Activated T-cell treated with anti-CD3 and anti-CD28 coated beads, Interleukin-2, amount 50 U/mL, for 24 hours (primary cell): ENCODE measurements at regions not wholly inside any gene's neighbourhood (a gene's known extent, or its start where the extent isn't known, plus 50 kb on each side); places are given as distances from the start of the nearest gene placed in this dataset.

Source experiments
- DNase-seq: peaks from one replicate; pipeline ENCODE4 v3.0.0-alpha.2; 2020
- H3K27ac Mint-ChIP-seq: 2 replicates; pipeline ENCODE4 v1.8.0; 2020; ENCODE audit warnings: mild to moderate bottlenecking, mixed read lengths
- H3K27me3 Mint-ChIP-seq: 2 replicates; pipeline ENCODE4 v1.8.0; 2020; ENCODE audit warnings: mixed read lengths
- H3K36me3 Mint-ChIP-seq: 2 replicates; pipeline ENCODE4 v1.8.0; 2020; ENCODE audit warnings: low read depth, mixed read lengths
- H3K4me1 Mint-ChIP-seq: 2 replicates; pipeline ENCODE4 v1.8.0; 2020; ENCODE audit warnings: low read depth, mixed read lengths
- H3K4me3 Mint-ChIP-seq: 2 replicates; pipeline ENCODE4 v1.8.0; 2020; ENCODE audit warnings: mild to moderate bottlenecking, moderate library complexity, mixed read lengths
- H3K9me3 Mint-ChIP-seq: 2 replicates; pipeline ENCODE4 v1.8.0; 2020; ENCODE audit warnings: mixed read lengths

DNA sequence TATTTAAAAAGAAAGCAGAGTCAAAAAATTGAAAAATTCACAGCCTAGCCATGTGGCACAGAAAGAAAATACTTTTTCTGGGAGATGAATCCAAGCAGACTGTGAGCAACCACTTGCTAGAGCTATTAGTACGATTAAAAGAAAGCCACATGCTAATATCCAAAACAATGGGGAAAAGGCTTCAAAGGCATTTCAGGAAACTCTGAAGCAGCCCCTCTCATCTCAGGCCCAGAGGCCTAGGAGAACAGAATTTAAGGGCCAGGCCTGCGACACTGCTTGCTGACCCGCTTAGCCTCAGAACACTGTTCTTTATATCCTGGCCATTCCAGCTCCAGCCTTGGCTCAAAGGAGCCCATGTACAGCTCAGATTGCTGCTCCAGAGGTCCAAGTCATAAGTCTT is 1257.0 kb upstream of the CDH18 start:
- peaks cover 11% of the 10 kb centered on the region for H3K9me3 Mint-ChIP-seq
- H3K4me3 Mint-ChIP-seq = no peak overlapping the region
- no peaks in the 10 kb centered on the region for H3K36me3 Mint-ChIP-seq
- H3K27ac Mint-ChIP-seq = no peak overlapping the region
- H3K27me3 Mint-ChIP-seq = no peaks in the 10 kb centered on the region
- H3K4me1 Mint-ChIP-seq = no peaks in the 10 kb centered on the region
- no peak for DNase-seq

DNA sequence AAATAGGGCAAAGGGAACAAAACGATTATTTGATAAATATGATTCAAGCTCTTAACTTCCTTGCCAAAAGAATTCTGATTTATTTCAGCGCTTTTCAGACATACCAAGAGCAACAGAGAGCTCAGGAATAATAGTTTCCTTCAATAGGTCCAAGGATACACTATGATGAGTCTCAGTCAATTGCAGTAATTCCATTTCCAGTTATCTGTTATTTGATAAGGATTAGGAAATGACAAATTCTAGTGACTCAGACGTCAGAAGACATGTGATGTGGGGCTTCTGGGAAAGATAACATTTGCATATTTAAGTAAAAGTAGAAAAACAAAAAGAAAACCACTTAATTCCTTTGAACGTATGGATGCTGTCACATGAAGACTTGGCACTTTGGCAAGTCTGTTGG is 1250.8 kb upstream of the CDH18 start:
- H3K4me1 Mint-ChIP-seq = no peaks in the 10 kb centered on the region
- no peak for DNase-seq
- H3K4me3 Mint-ChIP-seq = no peak overlapping the region
- H3K36me3 Mint-ChIP-seq = no peaks in the 10 kb centered on the region
- no peaks in the 10 kb centered on the region for H3K27me3 Mint-ChIP-seq
- peaks cover 5% of the 10 kb centered on the region for H3K9me3 Mint-ChIP-seq
- no peak overlapping the region for H3K27ac Mint-ChIP-seq

DNA sequence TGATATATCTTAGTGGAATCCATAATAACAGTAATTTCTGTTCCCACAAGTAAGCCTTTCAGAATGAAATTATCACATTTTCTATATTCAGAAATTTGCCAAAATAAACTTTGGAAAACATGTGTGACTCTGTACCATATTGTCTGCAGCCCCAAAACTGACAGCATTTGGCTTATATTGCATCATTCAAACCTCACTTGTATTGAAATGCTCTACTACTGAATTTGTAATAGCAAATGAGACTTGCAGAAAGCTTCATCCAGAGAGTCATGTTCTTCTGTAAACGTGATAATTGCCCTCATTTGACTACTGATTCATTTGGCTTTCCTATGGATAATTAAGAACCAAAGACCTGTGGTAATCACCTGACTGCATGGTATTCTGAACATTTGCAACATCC is 1249.5 kb upstream of the CDH18 start:
- H3K9me3 Mint-ChIP-seq = peaks cover 8% of the 10 kb centered on the region
- no peaks in the 10 kb centered on the region for H3K36me3 Mint-ChIP-seq
- no peak overlapping the region for H3K27ac Mint-ChIP-seq
- H3K4me3 Mint-ChIP-seq = no peak overlapping the region
- no peaks in the 10 kb centered on the region for H3K4me1 Mint-ChIP-seq
- DNase-seq = no peak
- H3K27me3 Mint-ChIP-seq = no peaks in the 10 kb centered on the region

DNA sequence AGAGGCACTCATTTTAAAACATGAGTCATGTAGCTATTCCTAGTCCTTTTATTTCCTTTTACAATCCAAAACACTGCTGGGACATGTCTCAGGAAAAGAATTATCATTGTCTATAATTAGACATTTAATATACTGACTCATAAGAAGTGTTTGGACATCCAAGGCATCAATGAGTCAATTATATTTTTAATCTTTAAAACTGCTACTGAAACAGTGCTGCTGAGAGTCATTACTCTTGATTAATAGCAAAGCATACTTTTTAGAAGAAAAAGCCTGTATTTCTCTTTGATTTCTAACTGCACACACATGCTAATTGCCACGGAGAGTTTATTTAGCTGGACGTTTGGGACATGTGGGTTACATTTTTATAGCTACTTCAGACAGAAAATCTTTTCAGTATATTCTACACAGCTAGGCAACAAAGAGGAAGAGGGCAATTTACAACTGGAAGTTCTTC is 1249.0 kb upstream of the CDH18 start:
- no peak overlapping the region for H3K27ac Mint-ChIP-seq
- no peak overlapping the region for H3K4me3 Mint-ChIP-seq
- no peaks in the 10 kb centered on the region for H3K36me3 Mint-ChIP-seq
- no peak for DNase-seq
- H3K9me3 Mint-ChIP-seq = peaks cover 7% of the 10 kb centered on the region
- H3K4me1 Mint-ChIP-seq = no peaks in the 10 kb centered on the region
- no peaks in the 10 kb centered on the region for H3K27me3 Mint-ChIP-seq

DNA sequence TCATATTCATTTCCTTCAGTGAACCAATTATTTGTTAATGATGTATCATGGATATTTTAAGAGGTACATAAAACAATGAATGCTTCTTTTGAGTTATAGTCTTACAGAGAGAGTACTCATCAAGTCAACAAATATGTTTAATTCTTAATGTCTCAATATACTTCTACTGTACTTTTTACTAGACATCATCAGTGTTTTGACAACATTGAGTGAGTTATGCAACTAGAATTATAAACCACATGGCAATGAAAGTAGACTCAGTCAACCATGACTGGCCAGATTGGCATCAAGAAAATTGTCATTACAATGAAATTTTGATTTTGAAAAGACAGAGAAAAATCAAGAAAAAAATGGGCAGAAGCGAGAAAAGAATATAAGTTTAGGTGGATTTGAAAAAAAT is 1248.1 kb upstream of the CDH18 start:
- H3K27me3 Mint-ChIP-seq = no peaks in the 10 kb centered on the region
- H3K9me3 Mint-ChIP-seq = peaks cover 6% of the 10 kb centered on the region
- H3K4me3 Mint-ChIP-seq = no peak overlapping the region
- H3K4me1 Mint-ChIP-seq = no peaks in the 10 kb centered on the region
- no peaks in the 10 kb centered on the region for H3K36me3 Mint-ChIP-seq
- no peak overlapping the region for H3K27ac Mint-ChIP-seq
- DNase-seq = no peak

DNA sequence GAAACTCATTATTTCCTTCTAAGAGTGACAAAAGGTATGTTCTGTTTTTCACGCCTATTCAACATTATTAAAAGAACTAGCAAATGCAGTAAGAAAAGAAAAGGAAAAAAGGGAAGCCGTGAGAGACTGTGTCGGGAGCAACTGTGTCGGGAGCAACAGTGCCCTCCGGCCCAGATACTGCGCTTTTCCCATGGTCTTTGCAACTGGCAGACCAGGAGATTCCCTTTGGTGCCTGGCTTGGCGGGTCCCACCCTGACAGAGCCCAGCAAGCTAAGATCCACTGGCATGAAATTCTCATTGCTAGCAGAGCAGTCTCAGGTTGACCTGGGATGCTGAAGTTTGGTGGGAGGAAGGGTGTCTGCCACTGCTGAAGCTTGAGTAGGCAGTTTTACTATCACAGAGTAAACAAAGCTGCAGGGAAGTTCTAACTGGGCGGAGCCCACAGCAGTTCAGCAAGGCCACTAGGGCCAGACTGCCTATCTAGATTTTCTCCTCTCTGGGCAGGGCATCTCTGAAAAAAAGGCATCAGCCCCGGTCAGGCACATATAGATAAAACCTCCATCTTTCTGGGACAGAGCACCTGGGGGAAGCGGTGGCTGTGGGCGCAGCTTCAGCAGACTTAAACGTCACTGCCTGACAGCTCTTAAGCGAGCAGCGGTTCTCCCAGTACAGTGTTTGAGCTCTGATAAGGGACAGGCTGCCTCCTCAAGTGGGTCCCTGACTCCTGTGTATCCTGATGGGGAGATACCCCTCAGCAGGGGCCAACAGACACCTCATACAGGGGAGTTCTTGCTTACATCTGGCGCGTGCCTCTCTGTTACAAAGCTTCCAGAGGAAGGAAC is 1237.4 kb upstream of the CDH18 start:
- no peaks in the 10 kb centered on the region for H3K27me3 Mint-ChIP-seq
- no peak for DNase-seq
- H3K36me3 Mint-ChIP-seq = no peaks in the 10 kb centered on the region
- H3K9me3 Mint-ChIP-seq = peaks cover 29% of the 10 kb centered on the region
- no peak overlapping the region for H3K27ac Mint-ChIP-seq
- H3K4me1 Mint-ChIP-seq = no peaks in the 10 kb centered on the region
- no peak overlapping the region for H3K4me3 Mint-ChIP-seq

DNA sequence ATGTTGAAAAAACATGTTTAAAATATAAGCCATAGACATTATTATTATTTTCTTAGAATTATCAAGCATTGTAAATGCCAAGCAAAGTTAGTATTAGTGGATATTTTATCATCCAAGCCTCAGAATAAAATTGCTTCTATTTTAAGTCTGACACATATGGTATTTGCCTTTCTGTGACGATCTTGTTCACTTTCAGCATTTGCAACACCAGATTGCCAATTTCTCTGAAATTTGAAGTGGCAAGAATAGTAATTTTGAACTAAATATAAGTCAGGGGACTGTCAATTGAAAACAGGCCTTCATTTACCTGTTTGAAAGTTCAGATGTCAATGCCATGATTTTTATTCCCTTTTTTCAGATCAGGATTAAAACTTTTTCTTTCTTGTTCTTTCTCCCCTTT is 1233.6 kb upstream of the CDH18 start:
- no peaks in the 10 kb centered on the region for H3K36me3 Mint-ChIP-seq
- H3K9me3 Mint-ChIP-seq = peaks cover 16% of the 10 kb centered on the region
- no peaks in the 10 kb centered on the region for H3K27me3 Mint-ChIP-seq
- no peaks in the 10 kb centered on the region for H3K4me1 Mint-ChIP-seq
- no peak for DNase-seq
- no peak overlapping the region for H3K27ac Mint-ChIP-seq
- H3K4me3 Mint-ChIP-seq = no peak overlapping the region

DNA sequence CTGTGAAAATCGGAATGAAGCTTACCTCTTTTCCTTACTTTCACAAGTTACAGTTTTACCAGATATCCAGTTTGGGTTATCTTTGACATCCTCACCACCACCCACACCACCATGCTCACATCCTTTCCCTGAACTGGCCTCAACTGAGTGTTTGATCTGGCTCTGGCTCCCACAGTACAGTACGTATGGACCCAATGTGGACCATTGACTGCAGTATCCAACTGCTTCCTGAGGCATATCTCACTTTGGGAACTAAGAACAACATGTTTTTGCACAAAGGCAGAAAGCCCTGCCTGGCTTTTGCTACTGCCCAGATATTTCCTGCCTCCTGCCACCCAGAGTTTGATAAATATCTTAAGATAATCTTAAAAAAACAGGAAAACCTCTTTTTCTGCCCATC is 1232.0 kb upstream of the CDH18 start:
- no peak overlapping the region for H3K27ac Mint-ChIP-seq
- DNase-seq = no peak
- H3K4me3 Mint-ChIP-seq = no peak overlapping the region
- H3K4me1 Mint-ChIP-seq = no peaks in the 10 kb centered on the region
- peaks cover 11% of the 10 kb centered on the region for H3K9me3 Mint-ChIP-seq
- no peaks in the 10 kb centered on the region for H3K36me3 Mint-ChIP-seq
- H3K27me3 Mint-ChIP-seq = no peaks in the 10 kb centered on the region

DNA sequence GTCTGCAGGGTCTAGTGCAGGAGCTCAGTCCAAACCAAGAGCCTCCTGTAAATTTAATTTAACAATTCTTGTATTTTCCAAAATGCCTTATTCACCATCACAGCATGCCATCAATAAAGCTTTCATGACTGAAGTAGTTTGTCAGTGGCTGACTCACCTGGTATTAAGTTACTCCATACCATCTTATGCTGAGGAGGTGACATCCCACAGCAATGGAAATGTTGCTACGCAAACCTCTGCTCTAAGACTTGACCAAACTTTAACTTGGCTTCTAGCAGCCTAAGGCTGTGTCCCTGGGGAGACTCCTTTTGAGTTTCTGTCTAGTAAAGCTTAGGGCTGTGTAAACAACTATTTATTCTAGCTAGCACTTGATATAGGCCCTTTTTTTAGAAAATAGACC is 1231.3 kb upstream of the CDH18 start:
- Mint-ChIP-seq H3K27me3 (no peaks in the 10 kb centered on the region), H3K4me3 (no peak overlapping the region), H3K4me1 (no peaks in the 10 kb centered on the region), H3K9me3 (peaks cover 10% of the 10 kb centered on the region), H3K27ac (no peak overlapping the region), H3K36me3 (no peaks in the 10 kb centered on the region)
- DNase-seq = no peak

DNA sequence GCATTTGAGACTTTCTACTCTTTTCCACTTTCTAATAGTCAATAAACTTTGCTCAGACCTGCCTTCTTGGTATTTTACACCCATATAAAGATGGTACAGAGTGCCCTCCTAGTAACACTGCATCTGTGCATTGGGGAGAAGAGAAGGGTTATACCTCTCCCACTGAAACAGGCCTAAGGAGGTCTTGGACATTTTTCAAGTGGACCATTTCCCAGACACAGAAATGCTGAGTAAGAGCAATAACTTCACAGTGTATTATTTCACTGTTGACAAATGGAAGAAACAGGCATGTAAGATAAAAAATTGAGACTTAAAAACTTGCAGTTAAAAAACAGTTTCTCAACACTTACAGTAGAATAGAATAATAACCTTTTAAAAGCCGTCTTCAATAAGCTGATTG is 1224.0 kb upstream of the CDH18 start:
- no peak for DNase-seq
- H3K4me1 Mint-ChIP-seq = no peaks in the 10 kb centered on the region
- H3K9me3 Mint-ChIP-seq = peaks cover 8% of the 10 kb centered on the region
- no peaks in the 10 kb centered on the region for H3K36me3 Mint-ChIP-seq
- no peak overlapping the region for H3K27ac Mint-ChIP-seq
- H3K27me3 Mint-ChIP-seq = no peaks in the 10 kb centered on the region
- H3K4me3 Mint-ChIP-seq = no peak overlapping the region

DNA sequence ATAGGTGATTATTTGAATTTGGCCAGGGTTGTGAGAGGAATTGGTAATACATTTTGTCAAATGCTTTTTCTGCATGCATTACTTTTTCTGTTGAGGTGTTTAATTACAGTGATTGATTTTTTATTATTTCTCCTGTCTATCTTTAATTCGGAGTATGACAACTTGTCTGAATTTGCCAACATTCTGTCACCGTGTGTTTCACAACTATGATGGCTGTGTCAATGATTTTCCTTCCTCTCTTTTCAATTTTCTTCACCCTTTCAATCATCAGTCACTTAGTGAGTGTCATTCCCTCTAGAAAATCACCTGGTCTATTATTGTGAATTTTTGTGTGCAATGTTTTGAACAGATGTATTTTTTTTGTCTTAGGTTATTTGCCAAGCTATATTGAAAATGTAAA is 1221.4 kb upstream of the CDH18 start:
- H3K4me3 Mint-ChIP-seq = no peak overlapping the region
- H3K27ac Mint-ChIP-seq = no peak overlapping the region
- no peak for DNase-seq
- no peaks in the 10 kb centered on the region for H3K4me1 Mint-ChIP-seq
- H3K36me3 Mint-ChIP-seq = no peaks in the 10 kb centered on the region
- H3K9me3 Mint-ChIP-seq = peaks cover 8% of the 10 kb centered on the region
- H3K27me3 Mint-ChIP-seq = no peaks in the 10 kb centered on the region

DNA sequence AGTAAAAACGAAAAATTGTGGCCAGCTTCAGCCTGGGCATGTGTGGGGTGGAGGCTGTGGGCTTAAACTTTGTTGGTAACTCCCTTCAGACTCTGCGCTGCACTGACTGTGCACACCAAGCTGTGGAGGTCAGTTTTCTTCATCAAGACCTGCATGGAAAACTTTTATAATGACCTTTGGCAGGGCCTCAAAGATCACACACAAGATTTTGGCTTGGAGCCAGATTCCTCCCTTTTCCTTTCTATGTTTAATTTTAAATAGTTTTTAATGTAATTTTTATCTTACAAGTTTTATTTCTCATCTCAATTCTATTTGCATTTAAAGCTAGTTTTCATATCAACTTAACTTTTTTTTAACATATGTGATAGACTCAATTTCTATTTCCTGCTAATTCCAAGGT is 1211.1 kb upstream of the CDH18 start:
- no peak overlapping the region for H3K4me3 Mint-ChIP-seq
- H3K36me3 Mint-ChIP-seq = no peaks in the 10 kb centered on the region
- no peaks in the 10 kb centered on the region for H3K27me3 Mint-ChIP-seq
- H3K27ac Mint-ChIP-seq = no peak overlapping the region
- peaks cover 7% of the 10 kb centered on the region for H3K9me3 Mint-ChIP-seq
- no peaks in the 10 kb centered on the region for H3K4me1 Mint-ChIP-seq
- no peak for DNase-seq

DNA sequence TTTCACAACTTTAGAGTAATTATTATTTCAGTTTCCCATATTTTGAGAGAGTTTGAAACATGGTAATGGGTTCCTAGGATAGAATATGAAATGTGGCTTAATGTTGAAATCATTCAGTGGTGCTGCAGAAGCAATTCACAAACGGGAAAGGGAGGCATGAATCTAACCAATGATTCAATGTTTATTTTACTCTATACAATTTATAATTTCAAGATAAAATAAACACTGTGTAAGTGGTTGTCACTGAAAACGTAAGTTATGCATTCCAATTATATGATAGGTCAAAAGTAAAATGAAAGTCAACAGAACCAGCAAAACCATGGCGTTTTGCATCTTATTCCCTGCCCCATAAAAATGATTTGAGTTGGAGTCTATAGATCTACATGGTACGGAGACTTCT is 1207.1 kb upstream of the CDH18 start:
- Mint-ChIP-seq H3K36me3 (no peaks in the 10 kb centered on the region), H3K27ac (no peak overlapping the region), H3K4me3 (no peak overlapping the region), H3K9me3 (peaks cover 7% of the 10 kb centered on the region), H3K4me1 (no peaks in the 10 kb centered on the region), H3K27me3 (no peaks in the 10 kb centered on the region)
- DNase-seq = no peak

DNA sequence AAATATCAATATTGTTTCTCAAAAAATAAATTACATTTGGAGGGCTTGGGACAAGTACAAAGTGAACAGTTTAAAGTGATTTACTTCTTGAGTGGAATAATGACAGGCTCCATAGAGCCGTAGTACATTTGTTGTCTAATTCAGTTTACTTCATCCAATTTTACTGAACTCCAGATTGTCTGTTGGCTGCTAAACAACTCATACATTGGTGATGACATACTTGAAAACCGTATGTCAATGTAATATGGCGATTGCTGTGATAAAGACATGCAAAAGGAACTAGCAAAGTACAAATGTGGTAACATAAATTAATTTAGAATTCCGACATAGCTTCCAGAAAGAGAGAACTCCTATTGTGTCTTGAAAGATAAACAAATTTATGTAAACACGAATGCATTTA is 1197.5 kb upstream of the CDH18 start:
- DNase-seq = no peak
- Mint-ChIP-seq H3K36me3 (no peaks in the 10 kb centered on the region), H3K4me3 (no peak overlapping the region), H3K4me1 (no peaks in the 10 kb centered on the region), H3K27ac (no peak overlapping the region), H3K27me3 (no peaks in the 10 kb centered on the region), H3K9me3 (peaks cover 6% of the 10 kb centered on the region)

DNA sequence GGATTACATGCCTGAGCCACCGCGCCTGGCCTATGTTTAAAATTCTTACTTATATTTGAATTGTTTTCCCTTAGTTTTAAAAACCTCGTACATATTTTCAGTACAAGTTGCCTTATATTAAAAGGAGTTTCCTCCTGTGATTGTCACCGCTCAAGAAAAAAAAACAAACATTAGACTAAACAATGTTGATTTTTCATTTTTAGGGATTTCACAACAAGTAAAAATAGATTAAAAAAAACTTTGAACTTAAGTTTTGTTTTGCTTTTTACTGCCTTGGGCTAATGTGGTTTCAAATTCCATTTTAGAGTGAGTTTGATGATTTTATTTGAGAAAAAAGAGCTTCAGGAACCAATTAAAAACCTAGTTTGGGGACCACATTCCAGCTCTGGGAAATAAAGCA is 1196.6 kb upstream of the CDH18 start:
- H3K27me3 Mint-ChIP-seq = no peaks in the 10 kb centered on the region
- H3K27ac Mint-ChIP-seq = no peak overlapping the region
- H3K9me3 Mint-ChIP-seq = peaks cover 3% of the 10 kb centered on the region
- no peak overlapping the region for H3K4me3 Mint-ChIP-seq
- DNase-seq = no peak
- H3K36me3 Mint-ChIP-seq = no peaks in the 10 kb centered on the region
- no peaks in the 10 kb centered on the region for H3K4me1 Mint-ChIP-seq
